Neuronal stem cell (in vitro differentiated cells): ENCODE measurements at regions not wholly inside any gene's neighbourhood (a gene's known extent, or its start where the extent isn't known, plus 50 kb on each side); places are given as distances from the start of the nearest gene placed in this dataset.

Experiments
- DNase-seq: peaks from one replicate; pipeline ENCODE4 v3.0.0-alpha.2; 2013; ENCODE audit warnings: low spot score
- H2AFZ ChIP-seq: one replicate; pipeline ENCODE4 v1.6.1; 2013; ENCODE audit warnings: mild to moderate bottlenecking, low read length, inconsistent platforms
- H2AK5ac ChIP-seq: 2 replicates; pipeline ENCODE4 v1.6.1; 2013; ENCODE audit warnings: low read depth, mild to moderate bottlenecking, inconsistent platforms, low read length, moderate library complexity, mixed read lengths
- H2BK120ac ChIP-seq: 2 replicates; pipeline ENCODE4 v1.6.1; 2013; ENCODE audit warnings: low read depth, mild to moderate bottlenecking, inconsistent platforms, low read length, moderate library complexity, mixed read lengths
- H2BK12ac ChIP-seq: one replicate; pipeline ENCODE4 v1.6.1; 2013; ENCODE audit warnings: low read length, inconsistent platforms
- H2BK15ac ChIP-seq: 2 replicates; pipeline ENCODE4 v1.6.1; 2013; ENCODE audit warnings: mild to moderate bottlenecking, low read length, inconsistent platforms, mixed read lengths
- H2BK5ac ChIP-seq: one replicate; pipeline ENCODE4 v1.6.1; 2013; ENCODE audit warnings: inconsistent platforms, mild to moderate bottlenecking, low read length, moderate library complexity
- H3K14ac ChIP-seq: one replicate; pipeline ENCODE4 v1.6.1; 2013; ENCODE audit warnings: low read length, inconsistent platforms
- H3K18ac ChIP-seq: 2 replicates; pipeline ENCODE4 v1.6.1; 2013; ENCODE audit warnings: low read length, inconsistent platforms
- H3K23ac ChIP-seq: 2 replicates; pipeline ENCODE4 v1.6.1; 2013; ENCODE audit warnings: low read depth, mild to moderate bottlenecking, mixed read lengths, low read length, inconsistent platforms; ENCODE audit not compliant: poor library complexity
- H3K27ac ChIP-seq: replicated peaks from 3 replicates; pipeline ENCODE4 v1.5.1; 2013; ENCODE audit warnings: low read length, inconsistent platforms
- H3K27me3 ChIP-seq, 3 experiments: 2 replicates each; pipeline ENCODE4 v1.6.1; 2013; ENCODE audit warnings: low read length in 3 of 3, mild to moderate bottlenecking in 2 of 3, inconsistent platforms in 1 of 3, low read depth in 1 of 3, mixed read lengths in 1 of 3, moderate library complexity in 1 of 3; ENCODE audit not compliant: control insufficient read depth in 3 of 3, insufficient read depth in 3 of 3
- H3K36me3 ChIP-seq, 2 donors: replicated peaks in 1 of 2; 2 replicates each; pipeline ENCODE4 v1.6.1; 2013; ENCODE audit warnings: low read length in 2 of 2; ENCODE audit not compliant: control insufficient read depth in 2 of 2, insufficient read depth in 2 of 2
- H3K4ac ChIP-seq: 2 replicates; pipeline ENCODE4 v1.6.1; 2013; ENCODE audit warnings: inconsistent platforms, mild to moderate bottlenecking, low read length, moderate library complexity
- H3K4me1 ChIP-seq, 2 donors: 1 replicate in 1 of 2; 2 replicates in 1 of 2; pipeline ENCODE4 v1.6.1; 2013; ENCODE audit warnings: low read length in 2 of 2, low read depth in 1 of 2; ENCODE audit not compliant: control insufficient read depth in 2 of 2, insufficient read depth in 1 of 2
- H3K4me2 ChIP-seq: one replicate; pipeline ENCODE4 v1.6.1; 2013; ENCODE audit warnings: mild to moderate bottlenecking, low read length, inconsistent platforms; ENCODE audit not compliant: insufficient read depth, poor library complexity, severe bottlenecking
- H3K4me3 ChIP-seq, 2 donors: 2 replicates each; pipeline ENCODE4 v1.5.1; 2013; ENCODE audit warnings: low read length in 2 of 2, mild to moderate bottlenecking in 2 of 2, inconsistent platforms in 1 of 2, moderate library complexity in 1 of 2
- H3K79me1 ChIP-seq: one replicate; pipeline ENCODE4 v1.6.1; 2013; ENCODE audit warnings: low read depth, mild to moderate bottlenecking, inconsistent platforms, low read length, moderate library complexity
- H3K9ac ChIP-seq: one replicate; pipeline ENCODE4 v1.6.1; 2013; ENCODE audit warnings: mild to moderate bottlenecking, low read depth, low read length, inconsistent platforms; ENCODE audit not compliant: poor library complexity
- H3K9me3 ChIP-seq, 2 donors: replicated peaks in 1 of 2; 2 replicates each; pipeline versions ENCODE3 to v1.6.1; 2013; ENCODE audit warnings: low read length in 2 of 2, mild to moderate bottlenecking in 2 of 2, inconsistent platforms in 1 of 2, low read depth in 1 of 2, mixed read lengths in 1 of 2, moderate library complexity in 1 of 2; ENCODE audit not compliant: control insufficient read depth in 2 of 2, insufficient read depth in 1 of 2
- H4K8ac ChIP-seq: one replicate; pipeline ENCODE4 v1.6.1; 2013; ENCODE audit warnings: low read depth, mild to moderate bottlenecking, inconsistent platforms, low read length, moderate library complexity
- H4K91ac ChIP-seq: one replicate; pipeline ENCODE4 v1.6.1; 2013; ENCODE audit warnings: low read length, low read depth, mild to moderate bottlenecking, inconsistent platforms; ENCODE audit not compliant: poor library complexity
- WGBS, 2 donors: extraction: QIAGEN DNeasy Blood & Tissue Kit; methylation state at CpG; one replicate each; pipeline ENCODE4 v1.1.7; 2013; ENCODE audit warnings: missing lambda C conversion rate in 2 of 2, mixed read lengths in 1 of 2; ENCODE audit not compliant: insufficient read length in 2 of 2, insufficient replicate concordance in 1 of 2; ENCODE audit errors: extremely low coverage in 2 of 2; 5-methylcytosine and 5-hydroxymethylcytosine counted together

- no peak overlapping the region for H4K8ac ChIP-seq
- no peak overlapping the region for H2AFZ ChIP-seq
- H2BK5ac ChIP-seq = no peak overlapping the region
- H4K91ac ChIP-seq = no peak overlapping the region
- no peak overlapping the region for H2AK5ac ChIP-seq
- no peak overlapping the region for H3K14ac ChIP-seq
- H3K79me1 ChIP-seq = no peaks in the 10 kb centered on the region
- H3K4me1 ChIP-seq = no peaks in the 10 kb centered on the region
- no peak overlapping the region for H3K4me2 ChIP-seq
- H2BK120ac ChIP-seq = no peak overlapping the region
- H3K4ac ChIP-seq = no peak overlapping the region
- H3K36me3 ChIP-seq = no peaks in the 10 kb centered on the region
- no peak overlapping the region for H3K18ac ChIP-seq
- peaks cover 0 to 6% of the 10 kb centered on the region in 2 donors for H3K9me3 ChIP-seq
- H2BK15ac ChIP-seq = no peak overlapping the region
- no peak overlapping the region for H3K23ac ChIP-seq
- H2BK12ac ChIP-seq = no peak overlapping the region
- no peak overlapping the region for H3K9ac ChIP-seq
- no peak for DNase-seq
- WGBS, 2 donors = no CpG with 5 or more reads among the region's 3 CpGs
- H3K27me3 ChIP-seq = no peaks in the 10 kb centered on the region
- H3K4me3 ChIP-seq = no peak overlapping the region
- H3K27ac ChIP-seq = no peak overlapping the region
These were observed 86.0 kb downstream of the DTWD1 start for GRCh38 chr15:49706805-49707204.

DNA sequence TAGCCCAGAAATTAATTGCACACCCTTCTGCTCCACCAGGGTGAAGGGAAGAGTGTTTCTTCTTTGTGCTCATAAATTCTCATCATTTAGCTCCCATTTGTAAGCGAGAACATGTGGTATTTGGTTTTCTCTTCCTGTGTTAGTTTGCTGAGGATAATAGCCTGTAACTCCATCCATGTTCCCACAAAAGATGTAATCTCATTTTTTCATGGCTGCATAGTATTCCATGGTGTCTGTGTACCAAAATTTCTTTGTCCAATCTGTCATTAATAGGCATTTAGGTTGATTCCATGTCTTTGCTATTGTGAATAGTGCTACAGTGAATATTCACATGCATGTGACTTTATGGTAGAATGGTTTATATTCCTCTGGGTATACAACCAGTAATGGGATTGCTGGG, 86.8 kb downstream of the DTWD1 start:
- Histone ChIP-seq H3K4me2 (no peak overlapping the region), H3K9me3 (peaks cover 0 to 6% of the 10 kb centered on the region in 2 donors), H3K36me3 (no peaks in the 10 kb centered on the region), H3K4me1 (no peaks in the 10 kb centered on the region), H3K18ac (no peak overlapping the region), H3K27ac (no peak overlapping the region), H2AFZ (no peak overlapping the region), H3K4ac (no peak overlapping the region), H3K9ac (no peak overlapping the region), H3K79me1 (no peaks in the 10 kb centered on the region), H3K27me3 (no peaks in the 10 kb centered on the region), H2BK5ac (no peak overlapping the region), H4K91ac (no peak overlapping the region), H2BK120ac (no peak overlapping the region), H3K14ac (no peak overlapping the region), H3K4me3 (no peak overlapping the region), H4K8ac (no peak overlapping the region), H2BK12ac (no peak overlapping the region), H2BK15ac (no peak overlapping the region), H2AK5ac (no peak overlapping the region), H3K23ac (no peak overlapping the region)
- DNase-seq = no peak
- WGBS, 2 donors = no CpG with 5 or more reads among the region's 1 CpG

DNA sequence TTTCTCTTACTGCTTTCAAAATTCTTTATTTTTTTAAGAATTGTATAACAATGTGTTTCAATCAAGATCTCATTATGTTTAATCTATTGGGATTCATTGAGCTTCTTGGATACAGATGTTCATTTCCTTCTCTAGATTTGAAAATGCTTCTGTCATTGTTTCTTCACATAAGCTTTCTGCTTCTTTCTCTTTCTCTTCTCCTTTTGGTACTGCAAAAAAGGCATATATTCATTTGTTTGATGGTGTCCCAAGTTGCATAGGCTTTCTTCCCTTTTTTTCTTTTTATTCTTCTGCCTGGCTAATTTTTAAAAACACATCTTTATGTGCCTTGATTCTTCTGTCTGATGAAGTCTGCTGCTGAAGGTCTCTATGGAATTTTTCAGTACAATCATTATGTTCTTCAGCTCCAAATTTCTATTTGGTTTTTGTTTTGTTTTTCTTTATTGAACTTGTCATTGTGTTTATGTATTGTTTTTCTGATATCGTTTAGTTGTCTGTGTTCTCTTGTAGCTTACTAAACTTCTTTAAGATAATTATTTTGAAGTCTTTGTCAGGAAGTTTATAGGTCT, 88.9 kb downstream of the DTWD1 start:
- no peak overlapping the region for H4K91ac ChIP-seq
- no peak overlapping the region for H2BK12ac ChIP-seq
- no peak overlapping the region for H4K8ac ChIP-seq
- H3K4me1 ChIP-seq = peaks cover 0 to under 1% of the 10 kb centered on the region in 2 donors
- no peak overlapping the region for H3K4me3 ChIP-seq
- no peak overlapping the region for H2BK15ac ChIP-seq
- no peaks in the 10 kb centered on the region for H3K36me3 ChIP-seq
- no peaks in the 10 kb centered on the region for H3K79me1 ChIP-seq
- no peak overlapping the region for H3K14ac ChIP-seq
- no peaks in the 10 kb centered on the region for H3K27me3 ChIP-seq
- no peak overlapping the region for H2BK120ac ChIP-seq
- H3K23ac ChIP-seq = no peak overlapping the region
- WGBS, 2 donors = no CpG with 5 or more reads among the region's 1 CpG
- no peak overlapping the region for H3K9ac ChIP-seq
- H2BK5ac ChIP-seq = no peak overlapping the region
- H3K27ac ChIP-seq = no peak overlapping the region
- peaks cover 0 to 6% of the 10 kb centered on the region in 2 donors for H3K9me3 ChIP-seq
- no peak overlapping the region for H3K4me2 ChIP-seq
- no peak overlapping the region for H3K18ac ChIP-seq
- H2AK5ac ChIP-seq = no peak overlapping the region
- H2AFZ ChIP-seq = no peak overlapping the region
- no peak for DNase-seq
- no peak overlapping the region for H3K4ac ChIP-seq

DNA sequence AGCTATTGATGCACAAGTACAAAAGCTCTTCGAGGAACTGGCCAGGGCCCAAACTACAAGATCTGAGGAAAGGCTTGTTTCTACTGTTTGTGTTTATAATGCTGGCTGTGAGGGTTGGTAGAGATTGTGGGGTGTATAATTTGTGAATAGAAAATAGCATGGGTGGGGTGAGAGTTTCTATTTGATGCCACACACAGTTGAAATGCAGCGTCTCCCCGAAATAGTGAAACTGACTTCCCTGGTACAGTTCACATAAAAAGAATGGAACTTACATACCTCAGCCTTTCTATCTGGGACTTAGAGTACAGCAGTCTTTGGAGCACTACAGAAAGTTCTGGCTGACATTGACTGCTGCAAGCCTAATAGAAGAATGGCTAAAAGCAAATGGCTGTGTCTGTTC, 91.3 kb downstream of the DTWD1 start:
- Histone ChIP-seq H2BK12ac (no peak overlapping the region), H3K14ac (no peak overlapping the region)
- no CpG with 5 or more reads among the region's 3 CpGs for WGBS, 2 donors

More for the DNA sequence above, 91.3 kb downstream of the DTWD1 start:
- H2AFZ ChIP-seq = no peak overlapping the region
- H3K36me3 ChIP-seq = no peaks in the 10 kb centered on the region
- H3K23ac ChIP-seq = no peak overlapping the region
- H3K18ac ChIP-seq = no peak overlapping the region
- H2BK15ac ChIP-seq = no peak overlapping the region
- H3K9me3 ChIP-seq = peaks cover 0 to 6% of the 10 kb centered on the region in 2 donors
- no peak overlapping the region for H3K4ac ChIP-seq
- peaks cover 0 to 1% of the 10 kb centered on the region in 2 donors for H3K4me1 ChIP-seq
- no peaks in the 10 kb centered on the region for H3K27me3 ChIP-seq
- H2AK5ac ChIP-seq = no peak overlapping the region
- H3K9ac ChIP-seq = no peak overlapping the region
- no peak overlapping the region for H4K8ac ChIP-seq
- no peak overlapping the region for H4K91ac ChIP-seq
- no peak for DNase-seq
- H3K4me3 ChIP-seq = no peak overlapping the region
- no peak overlapping the region for H2BK120ac ChIP-seq
- no peak overlapping the region for H3K4me2 ChIP-seq
- H3K79me1 ChIP-seq = no peaks in the 10 kb centered on the region
- no peak overlapping the region for H2BK5ac ChIP-seq
- no peak overlapping the region for H3K27ac ChIP-seq
